GM23248 (cell line): ENCODE measurements at regions not wholly inside any gene's neighbourhood (a gene's known extent, or its start where the extent isn't known, plus 50 kb on each side); places are given as distances from the start of the nearest gene placed in this dataset.

Experiments used
- EZH2 ChIP-seq: fragments of 200-600 bp; sonication (generic); IDR thresholded peaks from 2 replicates; pipeline ENCODE4 v1.6.1; 2018; ENCODE audit warnings: antibody characterized with exemption, mild to moderate bottlenecking; ENCODE audit not compliant: insufficient read depth, poor library complexity, severe bottlenecking
- EZH2phosphoT487 ChIP-seq: fragments of 200-600 bp; sonication (generic); IDR thresholded peaks from 2 replicates; pipeline ENCODE4 v1.6.1; 2018; ENCODE audit warnings: antibody characterized with exemption, moderate library complexity, mild to moderate bottlenecking, low read depth; ENCODE audit not compliant: insufficient read depth

DNA sequence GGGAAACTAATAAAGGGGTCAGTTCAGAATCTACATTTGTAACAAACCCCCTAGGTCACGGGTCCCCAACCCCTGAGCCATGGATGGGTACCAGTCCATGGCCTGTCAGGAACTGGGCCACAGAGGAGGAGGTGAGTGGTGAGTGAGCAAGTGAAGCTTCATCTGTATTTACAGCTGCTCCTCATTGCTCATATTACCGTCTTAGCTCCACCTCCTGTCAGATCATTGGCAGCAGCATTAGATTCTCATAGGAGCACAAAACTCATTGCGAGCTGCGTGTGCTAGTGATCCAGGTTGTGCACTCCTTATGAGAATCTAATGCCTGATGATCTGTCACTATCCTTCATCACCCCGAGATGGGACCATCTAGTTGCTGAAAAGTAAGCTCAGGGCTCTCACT, 88.4 kb upstream of the MPP7 start:
- TF ChIP-seq EZH2phosphoT487 (no peak), EZH2 (no peak)
